ENCODE measurements at regions not wholly inside any gene's neighbourhood (a gene's known extent, or its start where the extent isn't known, plus 50 kb on each side); places are given as distances from the start of the nearest gene placed in this dataset.

- no peak for TF ChIP-seq CTCF (IDR thresholded peaks at IDR 0.05; ENCODE audit: insufficient read depth, low read length, poor library complexity, severe bottlenecking)
- Histone ChIP-seq H3K27me3 (ENCODE audit: control insufficient read depth, insufficient read depth, low read length) (no peaks in the 10 kb centered on the region), H3K4me3 (ENCODE audit: low read depth, low read length) (no peak overlapping the region), H3K36me3 (ENCODE audit: control insufficient read depth, insufficient read depth, low read length) (no peaks in the 10 kb centered on the region)
- DNase-seq (ENCODE audit: low read depth) = no peak
These were observed 378.9 kb downstream of the SLITRK1 start for GRCh38 chr13:83503424-83503823.

- no peak overlapping the region for H3K4me3 ChIP-seq (ENCODE audit: low read depth, low read length)
- no peaks in the 10 kb centered on the region for H3K27me3 ChIP-seq (ENCODE audit: control insufficient read depth, insufficient read depth, low read length)
- H3K36me3 ChIP-seq (ENCODE audit: control insufficient read depth, insufficient read depth, low read length) = no peaks in the 10 kb centered on the region
- DNase-seq (ENCODE audit: low read depth) = no peak
- no peak for TF ChIP-seq CTCF (IDR thresholded peaks at IDR 0.05; ENCODE audit: insufficient read depth, low read length, poor library complexity, severe bottlenecking)
These were observed 383.0 kb downstream of the SLITRK1 start for GRCh38 chr13:83499286-83499685.

- no peaks in the 10 kb centered on the region for H3K27me3 ChIP-seq (ENCODE audit: control insufficient read depth, insufficient read depth, low read length)
- H3K4me3 ChIP-seq (ENCODE audit: low read depth, low read length) = no peak overlapping the region
- TF ChIP-seq CTCF (IDR thresholded peaks at IDR 0.05; ENCODE audit: insufficient read depth, low read length, poor library complexity, severe bottlenecking) = no peak
- no peaks in the 10 kb centered on the region for H3K36me3 ChIP-seq (ENCODE audit: control insufficient read depth, insufficient read depth, low read length)
- no peak for DNase-seq (ENCODE audit: low read depth)
These were observed 383.6 kb downstream of the SLITRK1 start for GRCh38 chr13:83498481-83499190.

- Histone ChIP-seq H3K36me3 (ENCODE audit: control insufficient read depth, insufficient read depth, low read length) (no peaks in the 10 kb centered on the region), H3K27me3 (ENCODE audit: control insufficient read depth, insufficient read depth, low read length) (no peaks in the 10 kb centered on the region), H3K4me3 (ENCODE audit: low read depth, low read length) (no peak overlapping the region)
- DNase-seq (ENCODE audit: low read depth) = no peak
- TF ChIP-seq CTCF (IDR thresholded peaks at IDR 0.05; ENCODE audit: insufficient read depth, low read length, poor library complexity, severe bottlenecking) = no peak
These were observed 384.2 kb downstream of the SLITRK1 start for GRCh38 chr13:83498045-83498444.

GRCh38 chr13:83496501-83496900, 385.8 kb downstream of the SLITRK1 start:
- no peaks in the 10 kb centered on the region for H3K27me3 ChIP-seq (ENCODE audit: control insufficient read depth, insufficient read depth, low read length)

More at GRCh38 chr13:83496501-83496900, 385.8 kb downstream of the SLITRK1 start:
- no peak for DNase-seq (ENCODE audit: low read depth)
- no peak for TF ChIP-seq CTCF (IDR thresholded peaks at IDR 0.05; ENCODE audit: insufficient read depth, low read length, poor library complexity, severe bottlenecking)
- H3K4me3 ChIP-seq (ENCODE audit: low read depth, low read length) = no peak overlapping the region
- no peaks in the 10 kb centered on the region for H3K36me3 ChIP-seq (ENCODE audit: control insufficient read depth, insufficient read depth, low read length)
